Type B pancreatic cell (in vitro differentiated cells): ENCODE measurements at regions not wholly inside any gene's neighbourhood (a gene's known extent, or its start where the extent isn't known, plus 50 kb on each side); places are given as distances from the start of the nearest gene placed in this dataset.

Experiments used
- DNase-seq: peaks from one replicate; pipeline ENCODE4 v3.0.0; 2021; ENCODE audit warnings: mixed read lengths; ENCODE audit not compliant: unreplicated experiment; ENCODE audit errors: extremely low spot score
- H3K27ac Mint-ChIP-seq: 2 replicates; pipeline ENCODE4 v1.8.0; 2021; ENCODE audit warnings: mild to moderate bottlenecking, mixed read lengths
- H3K27me3 Mint-ChIP-seq: 2 replicates; pipeline ENCODE4 v1.8.0; 2021; ENCODE audit warnings: mixed read lengths
- H3K36me3 Mint-ChIP-seq: 2 replicates; pipeline ENCODE4 v1.8.0; 2021; ENCODE audit warnings: mixed read lengths
- H3K4me1 Mint-ChIP-seq: one replicate; pipeline ENCODE4 v1.8.0; 2021; ENCODE audit warnings: mixed read lengths; ENCODE audit not compliant: unreplicated experiment
- H3K4me3 Mint-ChIP-seq: 2 replicates; pipeline ENCODE4 v1.8.0; 2021; ENCODE audit warnings: mild to moderate bottlenecking, mixed read lengths
- H3K9me3 Mint-ChIP-seq: 2 replicates; pipeline ENCODE4 v1.8.0; 2021; ENCODE audit warnings: mixed read lengths
- CTCF ChIP-seq: fragments of 200-600 bp; sonication (generic); conservative IDR thresholded peaks from 2 replicates; pipeline ENCODE4 v1.5.0; 2021; ENCODE audit warnings: antibody characterized with exemption, mild to moderate bottlenecking

DNA sequence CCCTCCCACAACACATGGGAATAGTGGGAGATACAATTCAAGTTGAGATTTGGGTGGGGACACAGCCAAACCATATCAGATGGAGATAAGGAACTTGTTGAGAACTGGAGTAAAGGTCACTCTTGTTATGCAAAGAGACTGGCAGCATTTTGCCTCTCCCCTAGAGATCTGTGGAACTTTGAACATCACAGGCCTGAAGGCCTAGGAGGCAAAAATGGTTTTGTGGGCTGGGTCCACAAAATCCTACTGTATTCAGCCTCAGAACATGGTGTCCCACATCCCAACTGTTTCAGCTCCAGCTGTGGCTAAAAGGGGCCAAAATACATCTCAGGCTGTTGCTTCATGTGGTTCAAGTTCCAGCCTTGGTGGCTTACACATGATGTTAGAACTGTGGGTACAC, 1247.8 kb upstream of the IGFBP7 start:
- no peak for TF ChIP-seq CTCF
- H3K36me3 Mint-ChIP-seq, result no peaks in the 10 kb centered on the region
- no peaks in the 10 kb centered on the region for H3K4me1 Mint-ChIP-seq
- no peak overlapping the region for H3K27ac Mint-ChIP-seq
- DNase-seq, result no peak
- H3K27me3 Mint-ChIP-seq, result no peaks in the 10 kb centered on the region
- no peak overlapping the region for H3K4me3 Mint-ChIP-seq
- peaks cover 14% of the 10 kb centered on the region for H3K9me3 Mint-ChIP-seq

DNA sequence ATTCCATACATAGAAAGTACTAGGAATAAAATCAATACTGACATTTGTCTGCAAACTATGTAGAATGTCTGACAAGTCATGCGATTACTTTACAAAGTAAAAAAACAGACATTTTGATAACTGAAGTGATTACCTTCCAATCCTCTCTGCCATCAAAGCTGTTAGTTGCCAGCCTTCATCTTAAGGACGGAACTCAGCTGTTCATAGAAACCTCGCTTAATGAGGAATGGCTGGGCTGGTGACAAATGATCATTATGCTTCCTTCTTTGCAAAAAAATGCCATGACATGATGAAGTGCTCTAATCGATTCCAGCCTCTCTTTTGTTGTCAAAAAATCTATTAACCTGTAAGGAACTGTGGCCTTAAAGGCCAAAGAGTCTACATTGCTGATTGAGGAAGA, 1214.9 kb upstream of the IGFBP7 start:
- Mint-ChIP-seq H3K36me3 (no peaks in the 10 kb centered on the region), H3K27ac (no peak overlapping the region), H3K9me3 (peaks cover 3% of the 10 kb centered on the region), H3K27me3 (no peaks in the 10 kb centered on the region), H3K4me1 (no peaks in the 10 kb centered on the region), H3K4me3 (no peak overlapping the region)
- DNase-seq, result no peak
- no peak for TF ChIP-seq CTCF

- DNase-seq, result no peak
- H3K9me3 Mint-ChIP-seq, result no peaks in the 10 kb centered on the region
- no peak for TF ChIP-seq CTCF
- no peak overlapping the region for H3K27ac Mint-ChIP-seq
- H3K36me3 Mint-ChIP-seq, result no peaks in the 10 kb centered on the region
- no peaks in the 10 kb centered on the region for H3K27me3 Mint-ChIP-seq
- no peaks in the 10 kb centered on the region for H3K4me1 Mint-ChIP-seq
- H3K4me3 Mint-ChIP-seq, result no peak overlapping the region
Observed at GRCh38 chr4:58313444-58313843, 1203.3 kb upstream of the IGFBP7 start.

GRCh38 chr4:58303456-58303855, 1193.3 kb upstream of the IGFBP7 start:
- Mint-ChIP-seq H3K4me3 (no peak overlapping the region), H3K27ac (no peak overlapping the region), H3K4me1 (peaks cover 7% of the 10 kb centered on the region), H3K27me3 (no peaks in the 10 kb centered on the region), H3K36me3 (no peaks in the 10 kb centered on the region), H3K9me3 (no peaks in the 10 kb centered on the region)
- no peak for TF ChIP-seq CTCF
- DNase-seq, result no peak

DNA sequence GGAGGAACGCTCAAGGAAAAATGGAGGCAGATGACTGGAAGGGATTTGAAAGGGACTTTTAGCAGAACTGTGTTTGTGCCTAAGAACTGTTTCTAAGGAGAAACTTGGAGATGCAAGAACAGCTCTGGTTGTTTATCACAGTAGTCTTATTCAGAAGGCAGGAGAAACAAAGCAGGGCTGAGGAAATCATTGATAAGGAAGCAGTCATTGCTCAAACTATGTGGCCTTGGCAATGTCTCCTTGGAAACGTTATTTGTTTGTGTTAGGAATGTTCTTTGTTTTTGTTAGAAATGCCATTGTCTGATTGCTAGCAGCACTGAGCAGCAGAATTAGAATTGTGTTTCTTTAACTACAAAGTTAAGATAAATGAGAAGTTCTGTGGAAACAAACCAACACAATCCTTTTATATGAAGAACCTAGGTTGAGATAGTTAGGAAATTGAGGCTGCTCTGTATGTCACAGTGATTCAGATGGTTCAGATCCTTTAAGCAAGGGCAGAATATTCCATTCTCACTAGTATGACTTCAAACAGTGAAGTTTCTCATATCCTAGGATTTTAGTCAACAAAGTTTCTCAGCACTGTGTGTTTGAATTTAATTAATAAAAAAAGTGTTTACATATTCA, 1191.3 kb upstream of the IGFBP7 start:
- Mint-ChIP-seq H3K9me3 (no peaks in the 10 kb centered on the region), H3K4me3 (no peak overlapping the region)
- DNase-seq, result no peak

More for the DNA sequence above, 1191.3 kb upstream of the IGFBP7 start:
- Mint-ChIP-seq H3K27ac (peak overlapping the region; percentile 67), H3K36me3 (no peaks in the 10 kb centered on the region), H3K4me1 (peaks cover 7% of the 10 kb centered on the region), H3K27me3 (no peaks in the 10 kb centered on the region)
- no peak for TF ChIP-seq CTCF
